Parathyroid adenoma (tissue), 2 donors: ENCODE measurements at regions not wholly inside any gene's neighbourhood (a gene's known extent, or its start where the extent isn't known, plus 50 kb on each side); places are given as distances from the start of the nearest gene placed in this dataset.

Source experiments
- H2AFZ ChIP-seq: fragments of 300-600 bp; sonication (generic); one replicate; pipeline ENCODE4 v1.7.0; 2017; ENCODE audit warnings: antibody characterized with exemption, mild to moderate bottlenecking
- H3K27ac ChIP-seq: fragments of 300-600 bp; sonication (generic); one replicate; pipeline ENCODE4 v1.7.0; 2017
- H3K27me3 ChIP-seq: fragments of 300-600 bp; sonication (generic); one replicate; pipeline ENCODE4 v1.7.0; 2017; ENCODE audit warnings: low read length; ENCODE audit not compliant: control insufficient read depth, insufficient read depth
- H3K36me3 ChIP-seq: fragments of 300-600 bp; sonication (generic); one replicate; pipeline ENCODE4 v1.7.0; 2017; ENCODE audit warnings: low read length; ENCODE audit not compliant: control insufficient read depth, insufficient read depth
- H3K4me1 ChIP-seq: fragments of 300-600 bp; sonication (generic); one replicate; pipeline ENCODE4 v1.7.0; 2017; ENCODE audit warnings: control low read depth
- H3K4me2 ChIP-seq: fragments of 300-600 bp; sonication (generic); one replicate; pipeline ENCODE4 v1.7.0; 2017; ENCODE audit warnings: low read length
- H3K4me3 ChIP-seq: fragments of 300-600 bp; sonication (generic); one replicate; pipeline ENCODE4 v1.7.0; 2017; ENCODE audit warnings: low read depth, low read length
- H3K79me2 ChIP-seq: fragments of 300-600 bp; sonication (generic); one replicate; pipeline ENCODE4 v1.7.0; 2017; ENCODE audit warnings: control low read depth
- H3K9ac ChIP-seq: fragments of 300-600 bp; sonication (generic); one replicate; pipeline ENCODE4 v1.7.0; 2017; ENCODE audit warnings: mild to moderate bottlenecking
- H3K9me3 ChIP-seq: fragments of 300-600 bp; sonication (generic); one replicate; pipeline ENCODE4 v1.7.0; 2017; ENCODE audit warnings: low read length; ENCODE audit not compliant: control insufficient read depth
- TF ChIP-seq, protein P1 (sequence below): fragments of 300-600 bp; sonication (generic); IDR thresholded peaks from one replicate; pipeline ENCODE4 v1.7.0; 2017; ENCODE audit warnings: antibody characterized with exemption, mild to moderate bottlenecking
- donor health status: primary hyperparathyroidism.

DNA sequence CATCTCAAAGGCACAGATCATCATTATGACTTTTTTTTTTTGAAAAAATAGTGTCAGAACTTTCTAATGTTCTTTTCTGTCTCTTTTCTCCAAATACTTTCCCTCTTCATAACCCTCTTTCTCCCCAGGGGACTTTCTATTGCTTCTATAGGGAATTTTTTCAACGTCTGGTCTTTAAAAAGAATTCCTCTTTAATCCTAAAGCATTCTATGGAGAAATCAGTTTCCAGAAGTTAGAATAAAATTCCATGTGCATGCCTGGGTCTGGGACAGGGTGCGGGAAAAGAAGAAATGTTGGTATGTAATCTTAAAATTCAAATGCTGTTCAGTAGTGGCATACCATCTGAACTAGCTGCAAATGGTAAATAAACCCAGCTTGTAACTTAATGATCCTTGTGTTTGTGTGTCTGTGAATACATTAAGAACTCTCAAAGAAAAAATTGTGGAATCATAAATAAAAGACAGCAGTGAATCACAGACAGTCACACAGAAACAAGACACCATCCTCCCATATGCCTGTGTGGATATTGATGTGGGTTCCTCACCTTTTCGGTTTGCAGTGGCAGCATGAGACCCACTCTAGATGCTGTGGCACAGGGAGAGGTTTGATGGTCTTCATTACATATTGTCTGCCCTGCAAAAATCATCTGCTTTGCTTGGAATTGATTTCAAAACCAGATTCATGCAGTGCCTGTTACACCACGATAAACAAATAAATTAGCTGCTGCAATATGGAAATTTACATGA is 374.7 kb upstream of the NRP1 start:
- Histone ChIP-seq H3K9me3 (no peaks in the 10 kb centered on the region), H3K36me3 (no peaks in the 10 kb centered on the region), H3K9ac (no peak overlapping the region), H3K27me3 (no peaks in the 10 kb centered on the region), H2AFZ (no peak overlapping the region), H3K4me2 (no peak overlapping the region), H3K27ac (no peak overlapping the region), H3K4me3 (no peak overlapping the region), H3K4me1 (no peaks in the 10 kb centered on the region), H3K79me2 (no peaks in the 10 kb centered on the region)
- TF ChIP-seq, protein P1, sequence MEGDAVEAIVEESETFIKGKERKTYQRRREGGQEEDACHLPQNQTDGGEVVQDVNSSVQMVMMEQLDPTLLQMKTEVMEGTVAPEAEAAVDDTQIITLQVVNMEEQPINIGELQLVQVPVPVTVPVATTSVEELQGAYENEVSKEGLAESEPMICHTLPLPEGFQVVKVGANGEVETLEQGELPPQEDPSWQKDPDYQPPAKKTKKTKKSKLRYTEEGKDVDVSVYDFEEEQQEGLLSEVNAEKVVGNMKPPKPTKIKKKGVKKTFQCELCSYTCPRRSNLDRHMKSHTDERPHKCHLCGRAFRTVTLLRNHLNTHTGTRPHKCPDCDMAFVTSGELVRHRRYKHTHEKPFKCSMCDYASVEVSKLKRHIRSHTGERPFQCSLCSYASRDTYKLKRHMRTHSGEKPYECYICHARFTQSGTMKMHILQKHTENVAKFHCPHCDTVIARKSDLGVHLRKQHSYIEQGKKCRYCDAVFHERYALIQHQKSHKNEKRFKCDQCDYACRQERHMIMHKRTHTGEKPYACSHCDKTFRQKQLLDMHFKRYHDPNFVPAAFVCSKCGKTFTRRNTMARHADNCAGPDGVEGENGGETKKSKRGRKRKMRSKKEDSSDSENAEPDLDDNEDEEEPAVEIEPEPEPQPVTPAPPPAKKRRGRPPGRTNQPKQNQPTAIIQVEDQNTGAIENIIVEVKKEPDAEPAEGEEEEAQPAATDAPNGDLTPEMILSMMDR: no peak

DNA sequence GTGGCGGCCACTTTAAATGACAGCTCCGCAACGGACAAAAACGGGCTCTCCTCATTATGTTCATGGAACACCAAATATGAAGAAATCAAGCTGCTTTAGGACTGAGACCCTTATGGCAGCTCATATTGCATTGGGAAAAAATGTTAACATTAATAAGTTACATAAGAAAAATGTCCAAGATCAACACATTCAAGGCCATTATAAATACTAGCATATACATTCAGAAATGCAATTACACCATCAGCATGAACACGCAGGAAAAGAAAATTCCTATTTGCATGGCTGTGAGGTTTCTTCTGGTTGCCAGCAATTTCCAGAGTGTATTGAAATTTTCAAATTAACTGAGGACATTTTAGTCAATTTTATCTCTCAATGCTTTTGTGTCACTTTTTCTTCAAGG is 374.1 kb upstream of the NRP1 start:
- Histone ChIP-seq H3K27ac (no peak overlapping the region), H3K4me1 (no peaks in the 10 kb centered on the region), H3K9ac (no peak overlapping the region), H3K36me3 (no peaks in the 10 kb centered on the region), H3K79me2 (no peaks in the 10 kb centered on the region), H3K4me3 (no peak overlapping the region), H3K9me3 (no peaks in the 10 kb centered on the region), H3K27me3 (no peaks in the 10 kb centered on the region), H3K4me2 (no peak overlapping the region), H2AFZ (no peak overlapping the region)
- TF ChIP-seq, protein P1: no peak

DNA sequence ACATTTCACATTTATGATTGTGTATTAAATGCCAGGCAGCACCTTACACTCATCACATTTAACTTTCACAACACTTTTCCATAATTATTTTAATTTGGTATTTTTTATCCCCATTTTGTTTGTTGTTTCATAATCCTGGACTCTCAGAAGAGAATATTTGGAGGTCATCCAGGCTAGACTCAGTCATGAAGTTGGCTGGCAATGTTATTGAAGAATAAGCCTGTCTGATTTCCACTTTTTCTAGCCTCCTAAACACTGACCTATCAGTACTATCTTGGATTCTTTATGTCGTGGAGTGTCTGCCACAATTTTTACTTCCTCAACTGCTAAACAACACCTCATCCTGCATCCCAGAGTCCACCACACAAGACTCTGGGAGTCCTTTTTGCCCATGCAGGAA is 372.3 kb upstream of the NRP1 start:
- TF ChIP-seq, protein P1: no peak
- Histone ChIP-seq H3K9me3 (no peaks in the 10 kb centered on the region), H3K27ac (no peak overlapping the region), H3K4me1 (no peaks in the 10 kb centered on the region), H3K9ac (no peak overlapping the region), H3K36me3 (no peaks in the 10 kb centered on the region), H3K4me2 (no peak overlapping the region), H3K79me2 (no peaks in the 10 kb centered on the region), H3K4me3 (no peak overlapping the region), H2AFZ (no peak overlapping the region), H3K27me3 (no peaks in the 10 kb centered on the region)

DNA sequence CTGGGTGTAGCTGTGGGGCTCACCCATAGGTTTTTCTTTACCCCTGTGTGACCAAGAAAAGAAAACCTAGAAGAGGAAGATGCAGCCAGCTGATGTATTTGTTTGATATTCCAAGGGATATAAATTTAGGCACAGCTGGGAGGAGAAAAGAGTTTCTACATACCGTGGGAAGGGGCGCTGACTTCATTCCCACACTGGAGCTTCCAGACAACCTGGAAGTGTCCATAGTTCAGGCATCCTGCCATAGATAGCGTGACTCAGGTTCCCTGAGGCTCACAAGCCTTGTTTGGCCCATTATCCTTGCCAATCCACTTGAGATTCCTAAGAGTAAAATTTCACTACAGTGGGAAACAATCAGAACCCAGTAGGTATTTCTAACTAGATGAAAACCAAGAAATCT is 371.7 kb upstream of the NRP1 start:
- Histone ChIP-seq H2AFZ (no peak overlapping the region), H3K4me1 (no peaks in the 10 kb centered on the region), H3K4me3 (no peak overlapping the region), H3K79me2 (no peaks in the 10 kb centered on the region), H3K27ac (no peak overlapping the region), H3K9ac (no peak overlapping the region), H3K27me3 (no peaks in the 10 kb centered on the region), H3K9me3 (no peaks in the 10 kb centered on the region), H3K4me2 (no peak overlapping the region), H3K36me3 (no peaks in the 10 kb centered on the region)
- TF ChIP-seq, protein P1: no peak

DNA sequence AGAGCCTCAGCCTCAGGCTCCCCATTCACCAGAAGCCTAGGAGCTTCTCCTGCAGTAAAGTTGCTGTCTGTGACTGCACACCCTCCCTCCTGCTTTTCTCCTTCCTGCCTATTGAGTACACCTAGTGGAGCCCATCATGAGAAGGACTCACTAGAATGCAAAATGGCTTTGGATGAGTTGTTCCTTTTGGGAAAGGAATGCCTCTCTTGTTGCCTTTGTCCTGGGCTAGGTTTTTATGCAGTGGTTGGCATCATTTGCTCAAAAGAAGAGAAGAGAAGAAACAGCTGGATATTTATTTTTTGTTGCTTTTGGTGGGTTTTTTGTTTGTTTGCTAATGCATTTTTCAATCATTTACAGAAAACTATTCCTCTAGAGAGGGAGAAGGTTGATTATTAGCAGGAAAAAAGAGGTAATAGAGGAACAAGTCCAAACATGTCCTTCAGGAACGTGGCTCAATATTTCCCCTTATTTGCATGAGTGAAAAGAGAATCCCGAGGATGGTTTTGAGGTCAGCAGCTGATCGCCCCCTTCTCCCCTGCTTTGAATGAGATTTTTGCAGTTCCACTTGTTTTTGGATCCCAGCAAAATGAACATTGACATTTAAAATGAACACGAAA is 369.9 kb upstream of the NRP1 start:
- H3K36me3 ChIP-seq: no peaks in the 10 kb centered on the region
- H3K27me3 ChIP-seq: no peaks in the 10 kb centered on the region
- TF ChIP-seq, protein P1: no peak
- no peaks in the 10 kb centered on the region for H3K4me1 ChIP-seq
- H3K9me3 ChIP-seq: no peaks in the 10 kb centered on the region
- no peak overlapping the region for H3K4me3 ChIP-seq
- H3K4me2 ChIP-seq: no peak overlapping the region
- no peak overlapping the region for H3K9ac ChIP-seq
- H3K27ac ChIP-seq: no peak overlapping the region
- H2AFZ ChIP-seq: no peak overlapping the region
- H3K79me2 ChIP-seq: no peaks in the 10 kb centered on the region
